Lower leg skin (tissue), 3 donors: ENCODE measurements at regions not wholly inside any gene's neighbourhood (a gene's known extent, or its start where the extent isn't known, plus 50 kb on each side); places are given as distances from the start of the nearest gene placed in this dataset.

Experiments
- POLR2A ChIP-seq, 2 donors: fragments of 450-650 bp; IDR thresholded peaks; one replicate each; pipeline ENCODE4 v1.6.1; 2016 to 2017; ENCODE audit warnings: antibody characterized with exemption in 2 of 2, mild to moderate bottlenecking in 1 of 2, moderate library complexity in 1 of 2
- TF ChIP-seq, protein P1 (sequence below), 3 donors: fragments of 450-650 bp; IDR thresholded peaks; one replicate each; pipeline ENCODE4 v1.5.1; 2016; ENCODE audit warnings: antibody characterized with exemption in 3 of 3, mild to moderate bottlenecking in 3 of 3, moderate library complexity in 2 of 3

DNA sequence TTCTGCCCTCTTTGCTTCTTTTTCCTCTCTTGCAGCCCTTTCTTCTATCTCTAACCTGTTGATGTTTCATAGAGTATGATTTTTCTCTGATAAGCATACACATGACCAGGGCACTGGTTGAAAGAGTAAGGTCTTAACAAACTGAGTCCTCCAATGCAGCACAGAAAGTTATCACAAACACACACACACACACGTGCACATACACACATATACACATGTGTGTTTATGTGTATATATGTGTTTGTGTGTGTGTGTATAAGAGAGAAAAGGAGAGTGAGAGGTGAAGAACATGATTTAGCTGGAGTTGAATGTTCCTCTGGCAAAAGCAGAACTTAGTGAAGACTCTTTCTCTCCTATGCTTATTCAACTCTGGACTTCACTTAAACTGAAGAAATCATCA lies 130.0 kb downstream of the KLF6 start:
- TF ChIP-seq, protein P1, sequence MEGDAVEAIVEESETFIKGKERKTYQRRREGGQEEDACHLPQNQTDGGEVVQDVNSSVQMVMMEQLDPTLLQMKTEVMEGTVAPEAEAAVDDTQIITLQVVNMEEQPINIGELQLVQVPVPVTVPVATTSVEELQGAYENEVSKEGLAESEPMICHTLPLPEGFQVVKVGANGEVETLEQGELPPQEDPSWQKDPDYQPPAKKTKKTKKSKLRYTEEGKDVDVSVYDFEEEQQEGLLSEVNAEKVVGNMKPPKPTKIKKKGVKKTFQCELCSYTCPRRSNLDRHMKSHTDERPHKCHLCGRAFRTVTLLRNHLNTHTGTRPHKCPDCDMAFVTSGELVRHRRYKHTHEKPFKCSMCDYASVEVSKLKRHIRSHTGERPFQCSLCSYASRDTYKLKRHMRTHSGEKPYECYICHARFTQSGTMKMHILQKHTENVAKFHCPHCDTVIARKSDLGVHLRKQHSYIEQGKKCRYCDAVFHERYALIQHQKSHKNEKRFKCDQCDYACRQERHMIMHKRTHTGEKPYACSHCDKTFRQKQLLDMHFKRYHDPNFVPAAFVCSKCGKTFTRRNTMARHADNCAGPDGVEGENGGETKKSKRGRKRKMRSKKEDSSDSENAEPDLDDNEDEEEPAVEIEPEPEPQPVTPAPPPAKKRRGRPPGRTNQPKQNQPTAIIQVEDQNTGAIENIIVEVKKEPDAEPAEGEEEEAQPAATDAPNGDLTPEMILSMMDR (IDR thresholded peaks at IDR 0.05), result no peak
- TF ChIP-seq POLR2A (IDR thresholded peaks at IDR 0.05), result no peak
